ENCODE measurements at regions not wholly inside any gene's neighbourhood (a gene's known extent, or its start where the extent isn't known, plus 50 kb on each side); places are given as distances from the start of the nearest gene placed in this dataset.

- TF ChIP-seq FOSL2 (CRISPR knock-in tag; IDR thresholded peaks at IDR 0.05), result no peak
- no peak for TF ChIP-seq ZNF160 (CRISPR knock-in tag; IDR thresholded peaks at IDR 0.05)
- no peak for TF ChIP-seq ZNF580 (CRISPR knock-in tag; IDR thresholded peaks at IDR 0.05; ENCODE audit: borderline replicate concordance, low read depth)
- TF ChIP-seq RAD21 (CRISPR knock-in tag; IDR thresholded peaks at IDR 0.05), result no peak
- TF ChIP-seq DPF2 (CRISPR knock-in tag; IDR thresholded peaks at IDR 0.05; ENCODE audit: borderline replicate concordance, low read depth), result no peak
- TF ChIP-seq TCF7L2 (IDR thresholded peaks at IDR 0.05; ENCODE audit: low read depth, low read length), result no peak
- no peak for TF ChIP-seq EZH2 (conservative IDR thresholded peaks at IDR 0.05; ENCODE audit: low read depth, low read length)
- TF ChIP-seq ZBTB33 (CRISPR knock-in tag; IDR thresholded peaks at IDR 0.05), result no peak
- TF ChIP-seq REST (IDR thresholded peaks at IDR 0.05; ENCODE audit: borderline replicate concordance in 1 of 2, low read depth in 1 of 2, low read length in 2 of 2), result no peak
- no peak for TF ChIP-seq MAFK (conservative IDR thresholded peaks at IDR 0.05 in 1 of 2, IDR thresholded peaks at IDR 0.05 in 1 of 2; ENCODE audit: low read length in 2 of 2)
- TF ChIP-seq ZNF367 (CRISPR knock-in tag; IDR thresholded peaks at IDR 0.05; ENCODE audit: borderline replicate concordance), result no peak
- TF ChIP-seq ATM (IDR thresholded peaks at IDR 0.05; ENCODE audit: borderline replicate concordance), result no peak
- TF ChIP-seq GABPB1 (CRISPR knock-in tag; IDR thresholded peaks at IDR 0.05), result no peak
Measured at GRCh38 chr10:63055705-63056104, 77.4 kb upstream of the NRBF2 start.
